OCI-LY1 (cell line): ENCODE measurements at regions not wholly inside any gene's neighbourhood (a gene's known extent, or its start where the extent isn't known, plus 50 kb on each side); places are given as distances from the start of the nearest gene placed in this dataset.

Source experiments
- H2AFZ ChIP-seq: fragments of 200-600 bp; sonication (generic), shearing (Covaris generic); 2 replicates; pipeline ENCODE4 v1.6.0; 2014; ENCODE audit warnings: antibody characterized with exemption, mild to moderate bottlenecking, low read length
- H3F3A ChIP-seq: fragments of 200-600 bp; sonication (generic), shearing (Covaris generic); 2 replicates; pipeline ENCODE4 v1.6.0; 2014; ENCODE audit warnings: mild to moderate bottlenecking, antibody characterized with exemption, low read length, moderate library complexity; ENCODE audit not compliant: insufficient read depth
- H3K27ac ChIP-seq: fragments of 200-600 bp; sonication (generic); 2 replicates; pipeline ENCODE4 v1.5.1; 2014; ENCODE audit warnings: low read length, mixed run types, mild to moderate bottlenecking, low read depth; ENCODE audit not compliant: poor library complexity, severe bottlenecking
- H3K27me3 ChIP-seq: fragments of 200-600 bp; sonication (generic); 2 replicates; pipeline ENCODE4 v1.6.0; 2014; ENCODE audit warnings: antibody characterized with exemption, mild to moderate bottlenecking, low read length, moderate library complexity; ENCODE audit not compliant: insufficient read depth
- H3K36me3 ChIP-seq: fragments of 200-600 bp; sonication (generic); 2 replicates; pipeline ENCODE4 v1.6.1; 2014; ENCODE audit warnings: mild to moderate bottlenecking, antibody characterized with exemption, low read length, moderate library complexity, mixed read lengths; ENCODE audit not compliant: insufficient read depth
- H3K4me1 ChIP-seq: fragments of 200-600 bp; sonication (generic); 2 replicates; pipeline ENCODE4 v1.5.1; 2014; ENCODE audit warnings: mild to moderate bottlenecking, low read length, moderate library complexity; ENCODE audit not compliant: insufficient read depth, severe bottlenecking
- H3K4me2 ChIP-seq: fragments of 200-600 bp; sonication (generic), shearing (Covaris generic); 2 replicates; pipeline ENCODE4 v1.6.1; 2014; ENCODE audit warnings: low read length
- H3K4me3 ChIP-seq: fragments of 200-600 bp; sonication (generic); 2 replicates; pipeline ENCODE4 v1.5.1; 2014; ENCODE audit warnings: low read length, low read depth, mild to moderate bottlenecking, mixed read lengths; ENCODE audit not compliant: poor library complexity, severe bottlenecking
- H3K79me2 ChIP-seq: fragments of 200-600 bp; shearing (Covaris generic); 2 replicates; pipeline ENCODE4 v1.6.1; 2016; ENCODE audit warnings: mixed run types, low read length, mixed read lengths; ENCODE audit not compliant: insufficient read depth
- H3K9ac ChIP-seq: fragments of 200-600 bp; sonication (generic), shearing (Covaris generic); 2 replicates; pipeline ENCODE4 v1.6.1; 2014; ENCODE audit warnings: mild to moderate bottlenecking, low read length, mixed read lengths
- H3K9me2 ChIP-seq: fragments of 200-600 bp; sonication (generic), shearing (Covaris generic); 2 replicates; pipeline ENCODE4 v1.6.1; 2014; ENCODE audit warnings: low read depth, mild to moderate bottlenecking, low read length, mixed read lengths
- H3K9me3 ChIP-seq: fragments of 200-600 bp; shearing (Covaris generic); 2 replicates; pipeline ENCODE4 v1.6.1; 2014; ENCODE audit warnings: low read length, mixed read lengths
- H4K20me1 ChIP-seq: fragments of 200-600 bp; sonication (generic), shearing (Covaris generic); 2 replicates; pipeline ENCODE4 v1.6.0; 2016; ENCODE audit warnings: mild to moderate bottlenecking, low read length; ENCODE audit not compliant: insufficient read depth
- CTCF ChIP-seq: fragments of 200-600 bp; sonication (generic), shearing (Covaris generic); IDR thresholded peaks from 2 replicates; pipeline ENCODE4 v1.5.1; 2017; ENCODE audit warnings: mild to moderate bottlenecking, antibody characterized with exemption, low read length, moderate library complexity, mixed read lengths
- EZH2 ChIP-seq: fragments of 200-600 bp; sonication (generic), shearing (Covaris generic); IDR thresholded peaks from 2 replicates; pipeline ENCODE4 v1.8.0; 2017; ENCODE audit warnings: borderline replicate concordance, mixed run types, mild to moderate bottlenecking, antibody characterized with exemption, low read length, moderate library complexity, mixed read lengths

DNA sequence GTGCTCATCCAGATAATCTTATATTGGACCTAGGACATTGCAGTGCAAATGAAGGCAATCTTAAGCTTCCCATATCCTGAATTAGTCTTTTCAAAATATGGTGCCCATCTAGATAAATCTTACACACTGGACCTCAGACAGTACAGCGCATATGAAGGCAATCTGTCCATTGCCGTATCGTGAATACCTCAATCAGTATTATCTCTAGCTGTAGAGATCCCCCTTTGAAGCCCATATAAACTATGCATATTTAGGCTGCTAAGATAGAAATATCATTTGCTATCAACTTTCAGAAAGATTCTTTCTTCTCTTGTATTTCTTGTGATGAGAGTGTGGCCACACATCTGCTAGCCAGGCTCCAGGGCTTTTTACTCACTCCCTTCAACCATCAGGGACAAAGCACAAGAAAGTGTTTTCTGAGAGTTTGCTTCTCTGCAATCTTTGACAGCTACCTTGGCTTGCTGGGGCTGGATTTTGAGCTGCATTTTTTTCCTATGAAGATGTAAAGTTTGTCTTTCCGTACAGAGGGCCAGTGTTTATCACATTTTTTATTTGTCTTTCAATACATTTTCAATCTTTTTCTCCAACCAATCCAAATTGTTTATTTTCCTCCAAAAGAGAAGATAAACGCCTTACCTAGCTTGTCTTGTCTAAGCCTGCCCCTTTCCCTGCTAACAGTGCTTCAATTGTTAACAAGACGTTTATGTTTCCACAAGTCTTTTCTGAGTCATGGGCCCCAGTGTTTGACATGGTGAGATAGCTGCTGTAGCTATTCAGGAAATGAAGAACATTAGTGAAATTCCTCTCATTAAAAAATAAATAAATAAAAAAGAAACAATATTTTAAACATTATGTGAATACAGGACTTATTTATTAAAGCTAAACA lies 57.6 kb upstream of the FAT1 start:
- Histone ChIP-seq H3K27ac (no peak overlapping the region), H3K9me2 (no peaks in the 10 kb centered on the region), H4K20me1 (no peaks in the 10 kb centered on the region), H3K9me3 (0 out of 2 replicates have a peak, but pooled peaks cover 5% of the 10 kb centered on the region), H3K27me3 (no peaks in the 10 kb centered on the region), H3F3A (no peaks in the 10 kb centered on the region), H3K36me3 (no peaks in the 10 kb centered on the region), H3K9ac (no peak overlapping the region), H3K4me2 (no peak overlapping the region), H3K4me1 (peaks cover 8% of the 10 kb centered on the region), H2AFZ (no peak overlapping the region), H3K79me2 (no peaks in the 10 kb centered on the region), H3K4me3 (no peak overlapping the region)
- no peak for TF ChIP-seq CTCF
- no peak for TF ChIP-seq EZH2

DNA sequence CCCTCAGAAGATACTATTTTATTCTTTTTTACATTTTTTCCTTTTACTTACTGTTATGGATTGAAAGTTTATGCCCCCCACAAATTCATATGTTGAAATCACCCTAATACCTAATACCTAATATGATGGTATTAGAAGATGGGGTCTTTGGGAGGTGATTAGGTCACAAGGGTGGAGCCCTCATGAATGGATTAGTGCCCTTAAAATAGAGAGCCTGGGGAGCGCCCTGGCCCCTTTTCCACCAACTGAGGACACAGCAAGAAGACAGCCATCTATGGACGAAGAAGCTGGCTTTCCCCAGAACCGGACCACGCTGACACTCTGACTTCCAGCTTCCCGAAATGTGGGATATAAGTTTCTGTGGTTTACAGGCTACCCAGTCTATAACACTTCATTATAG lies 58.6 kb upstream of the FAT1 start:
- Histone ChIP-seq H2AFZ (no peak overlapping the region), H3K79me2 (no peaks in the 10 kb centered on the region), H3F3A (no peaks in the 10 kb centered on the region)

GRCh38 chr4:186787536-186787935 lies 63.9 kb upstream of the FAT1 start:
- H3K79me2 ChIP-seq = no peaks in the 10 kb centered on the region
- no peak overlapping the region for H3K27ac ChIP-seq
- H3F3A ChIP-seq = no peaks in the 10 kb centered on the region
- H2AFZ ChIP-seq = no peak overlapping the region
- H3K9me2 ChIP-seq = no peaks in the 10 kb centered on the region
- H3K4me3 ChIP-seq = no peak overlapping the region
- no peaks in the 10 kb centered on the region for H3K36me3 ChIP-seq
- TF ChIP-seq EZH2 (no peak), CTCF (no peak)
- no peaks in the 10 kb centered on the region for H3K27me3 ChIP-seq
- no peak overlapping the region for H3K9ac ChIP-seq
- no peak overlapping the region for H3K4me2 ChIP-seq
- H3K9me3 ChIP-seq = no peaks in the 10 kb centered on the region
- H3K4me1 ChIP-seq = no peaks in the 10 kb centered on the region
- no peaks in the 10 kb centered on the region for H4K20me1 ChIP-seq

More for the DNA sequence above, 58.6 kb upstream of the FAT1 start:
- H3K27me3 ChIP-seq = no peaks in the 10 kb centered on the region
- no peaks in the 10 kb centered on the region for H3K36me3 ChIP-seq
- H3K4me2 ChIP-seq = no peak overlapping the region
- H4K20me1 ChIP-seq = no peaks in the 10 kb centered on the region
- peaks cover 8% of the 10 kb centered on the region for H3K4me1 ChIP-seq
- no peak for TF ChIP-seq EZH2
- no peak for TF ChIP-seq CTCF
- H3K9me2 ChIP-seq = no peaks in the 10 kb centered on the region
- no peak overlapping the region for H3K9ac ChIP-seq
- H3K27ac ChIP-seq = no peak overlapping the region
- 0 out of 2 replicates have a peak, but pooled peaks cover 5% of the 10 kb centered on the region for H3K9me3 ChIP-seq
- H3K4me3 ChIP-seq = no peak overlapping the region
